ENCODE measurements at regions not wholly inside any gene's neighbourhood (a gene's known extent, or its start where the extent isn't known, plus 50 kb on each side); places are given as distances from the start of the nearest gene placed in this dataset.

DNA sequence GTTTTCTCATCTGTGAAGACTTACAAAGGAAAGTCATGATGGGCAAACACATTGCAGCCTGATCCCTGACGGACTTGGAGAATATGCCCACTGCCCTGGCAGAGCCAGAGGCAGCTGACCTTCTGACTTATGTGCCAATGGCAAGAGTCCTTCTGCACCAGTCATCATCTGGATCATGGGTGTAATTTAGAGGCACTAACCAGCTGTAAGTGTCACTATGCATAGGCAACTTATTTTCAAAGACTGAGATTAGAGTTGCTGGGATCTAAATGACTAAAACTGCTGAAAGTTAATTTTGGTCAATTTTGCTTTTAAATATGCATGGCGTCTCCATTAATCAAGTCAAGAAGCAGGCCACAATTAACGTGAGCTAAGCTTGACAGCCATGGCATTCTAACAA, 261.2 kb downstream of the BCL11A start:
- TF ChIP-seq, protein P1, sequence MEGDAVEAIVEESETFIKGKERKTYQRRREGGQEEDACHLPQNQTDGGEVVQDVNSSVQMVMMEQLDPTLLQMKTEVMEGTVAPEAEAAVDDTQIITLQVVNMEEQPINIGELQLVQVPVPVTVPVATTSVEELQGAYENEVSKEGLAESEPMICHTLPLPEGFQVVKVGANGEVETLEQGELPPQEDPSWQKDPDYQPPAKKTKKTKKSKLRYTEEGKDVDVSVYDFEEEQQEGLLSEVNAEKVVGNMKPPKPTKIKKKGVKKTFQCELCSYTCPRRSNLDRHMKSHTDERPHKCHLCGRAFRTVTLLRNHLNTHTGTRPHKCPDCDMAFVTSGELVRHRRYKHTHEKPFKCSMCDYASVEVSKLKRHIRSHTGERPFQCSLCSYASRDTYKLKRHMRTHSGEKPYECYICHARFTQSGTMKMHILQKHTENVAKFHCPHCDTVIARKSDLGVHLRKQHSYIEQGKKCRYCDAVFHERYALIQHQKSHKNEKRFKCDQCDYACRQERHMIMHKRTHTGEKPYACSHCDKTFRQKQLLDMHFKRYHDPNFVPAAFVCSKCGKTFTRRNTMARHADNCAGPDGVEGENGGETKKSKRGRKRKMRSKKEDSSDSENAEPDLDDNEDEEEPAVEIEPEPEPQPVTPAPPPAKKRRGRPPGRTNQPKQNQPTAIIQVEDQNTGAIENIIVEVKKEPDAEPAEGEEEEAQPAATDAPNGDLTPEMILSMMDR (IDR thresholded peaks at IDR 0.05): no peak
- no peak for TF ChIP-seq POLR2A (IDR thresholded peaks at IDR 0.05)
